ENCODE measurements at regions not wholly inside any gene's neighbourhood (a gene's known extent, or its start where the extent isn't known, plus 50 kb on each side); places are given as distances from the start of the nearest gene placed in this dataset.

GRCh38 chr13:82439159-82439904, 1442.9 kb downstream of the SLITRK1 start (continued):
- TF ChIP-seq, protein P1, sequence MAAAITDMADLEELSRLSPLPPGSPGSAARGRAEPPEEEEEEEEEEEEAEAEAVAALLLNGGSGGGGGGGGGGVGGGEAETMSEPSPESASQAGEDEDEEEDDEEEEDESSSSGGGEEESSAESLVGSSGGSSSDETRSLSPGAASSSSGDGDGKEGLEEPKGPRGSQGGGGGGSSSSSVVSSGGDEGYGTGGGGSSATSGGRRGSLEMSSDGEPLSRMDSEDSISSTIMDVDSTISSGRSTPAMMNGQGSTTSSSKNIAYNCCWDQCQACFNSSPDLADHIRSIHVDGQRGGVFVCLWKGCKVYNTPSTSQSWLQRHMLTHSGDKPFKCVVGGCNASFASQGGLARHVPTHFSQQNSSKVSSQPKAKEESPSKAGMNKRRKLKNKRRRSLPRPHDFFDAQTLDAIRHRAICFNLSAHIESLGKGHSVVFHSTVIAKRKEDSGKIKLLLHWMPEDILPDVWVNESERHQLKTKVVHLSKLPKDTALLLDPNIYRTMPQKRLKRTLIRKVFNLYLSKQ (tag by site-specific recombination; IDR thresholded peaks at IDR 0.05; ENCODE audit: borderline replicate concordance): no peak
- TF ChIP-seq ZNF292 (tag by site-specific recombination; IDR thresholded peaks at IDR 0.05; ENCODE audit: borderline replicate concordance, low read depth) (no peak), ZNF677 (tag by site-specific recombination; IDR thresholded peaks at IDR 0.05) (no peak), ZNF670 (tag by site-specific recombination; IDR thresholded peaks at IDR 0.05; ENCODE audit: low read depth) (no peak), ZNF571 (tag by site-specific recombination; IDR thresholded peaks at IDR 0.05) (no peak), ZNF350 (tag by site-specific recombination; IDR thresholded peaks at IDR 0.05) (no peak), ZNF585B (tag by site-specific recombination; IDR thresholded peaks at IDR 0.05) (no peak)
- TF ChIP-seq, protein P2, sequence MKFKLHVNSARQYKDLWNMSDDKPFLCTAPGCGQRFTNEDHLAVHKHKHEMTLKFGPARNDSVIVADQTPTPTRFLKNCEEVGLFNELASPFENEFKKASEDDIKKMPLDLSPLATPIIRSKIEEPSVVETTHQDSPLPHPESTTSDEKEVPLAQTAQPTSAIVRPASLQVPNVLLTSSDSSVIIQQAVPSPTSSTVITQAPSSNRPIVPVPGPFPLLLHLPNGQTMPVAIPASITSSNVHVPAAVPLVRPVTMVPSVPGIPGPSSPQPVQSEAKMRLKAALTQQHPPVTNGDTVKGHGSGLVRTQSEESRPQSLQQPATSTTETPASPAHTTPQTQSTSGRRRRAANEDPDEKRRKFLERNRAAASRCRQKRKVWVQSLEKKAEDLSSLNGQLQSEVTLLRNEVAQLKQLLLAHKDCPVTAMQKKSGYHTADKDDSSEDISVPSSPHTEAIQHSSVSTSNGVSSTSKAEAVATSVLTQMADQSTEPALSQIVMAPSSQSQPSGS (tag by site-specific recombination; IDR thresholded peaks at IDR 0.05; ENCODE audit: low read depth): no peak

DNA sequence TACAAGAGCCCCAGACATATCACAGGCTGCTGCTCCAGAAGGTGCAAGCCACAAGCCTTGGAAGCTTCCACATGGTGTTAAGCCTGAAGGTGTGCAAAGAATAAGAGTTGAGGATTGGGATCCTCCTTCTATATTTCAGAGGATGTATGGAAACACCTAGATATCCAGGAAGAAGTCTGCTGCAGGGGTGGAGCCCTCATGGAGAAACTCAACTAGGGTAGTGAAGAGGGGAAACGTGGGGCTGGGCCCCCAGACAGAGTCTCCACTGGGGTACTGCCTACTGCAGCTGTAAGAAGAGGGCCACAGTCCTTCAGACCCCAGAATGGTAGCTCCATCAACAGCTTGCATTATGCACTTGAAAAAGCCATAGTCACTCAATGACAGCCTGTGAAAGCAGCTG, 1444.0 kb downstream of the SLITRK1 start:
- Histone ChIP-seq H3K4me3 (ENCODE audit: low read depth, low read length) (no peak overlapping the region), H3K36me3 (ENCODE audit: control insufficient read depth in 2 of 2, insufficient read depth in 1 of 2, low read length in 2 of 2) (no peaks in the 10 kb centered on the region), H3K9me3 (ENCODE audit: control insufficient read depth, insufficient read depth, low read depth, low read length) (no peaks in the 10 kb centered on the region), H3K27ac (ENCODE audit: extremely low read depth, low read depth, low read length) (no peak overlapping the region), H3K4me1 (ENCODE audit: control insufficient read depth, insufficient read depth, low read length) (no peaks in the 10 kb centered on the region)
- POLR2A ChIA-PET: no interaction called here
- CTCF ChIA-PET: interaction anchor here (0.6 kb wide), 1 partner anchor 741 kb away, joined by 4 read pairs; no protein-coding TSS in a partner anchor
- TF ChIP-seq, protein P3, sequence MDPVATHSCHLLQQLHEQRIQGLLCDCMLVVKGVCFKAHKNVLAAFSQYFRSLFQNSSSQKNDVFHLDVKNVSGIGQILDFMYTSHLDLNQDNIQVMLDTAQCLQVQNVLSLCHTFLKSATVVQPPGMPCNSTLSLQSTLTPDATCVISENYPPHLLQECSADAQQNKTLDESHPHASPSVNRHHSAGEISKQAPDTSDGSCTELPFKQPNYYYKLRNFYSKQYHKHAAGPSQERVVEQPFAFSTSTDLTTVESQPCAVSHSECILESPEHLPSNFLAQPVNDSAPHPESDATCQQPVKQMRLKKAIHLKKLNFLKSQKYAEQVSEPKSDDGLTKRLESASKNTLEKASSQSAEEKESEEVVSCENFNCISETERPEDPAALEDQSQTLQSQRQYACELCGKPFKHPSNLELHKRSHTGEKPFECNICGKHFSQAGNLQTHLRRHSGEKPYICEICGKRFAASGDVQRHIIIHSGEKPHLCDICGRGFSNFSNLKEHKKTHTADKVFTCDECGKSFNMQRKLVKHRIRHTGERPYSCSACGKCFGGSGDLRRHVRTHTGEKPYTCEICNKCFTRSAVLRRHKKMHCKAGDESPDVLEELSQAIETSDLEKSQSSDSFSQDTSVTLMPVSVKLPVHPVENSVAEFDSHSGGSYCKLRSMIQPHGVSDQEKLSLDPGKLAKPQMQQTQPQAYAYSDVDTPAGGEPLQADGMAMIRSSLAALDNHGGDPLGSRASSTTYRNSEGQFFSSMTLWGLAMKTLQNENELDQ (tag by site-specific recombination; IDR thresholded peaks at IDR 0.05; ENCODE audit: low read depth): no peak
- peak; percentile 66 for TF ChIP-seq SETDB1 (IDR thresholded peaks at IDR 0.05; ENCODE audit: insufficient read length, low read length)
- TF ChIP-seq ZNF530 (tag by site-specific recombination; IDR thresholded peaks at IDR 0.05; ENCODE audit: low read depth): no peak
- TF ChIP-seq ZNF16 (tag by site-specific recombination; IDR thresholded peaks at IDR 0.05; ENCODE audit: low read depth): no peak
- TF ChIP-seq TRIM28 (IDR thresholded peaks at IDR 0.05; ENCODE audit: borderline replicate concordance, low read length): peak; percentile 97; the same call in 1 of the 2 replicates

DNA sequence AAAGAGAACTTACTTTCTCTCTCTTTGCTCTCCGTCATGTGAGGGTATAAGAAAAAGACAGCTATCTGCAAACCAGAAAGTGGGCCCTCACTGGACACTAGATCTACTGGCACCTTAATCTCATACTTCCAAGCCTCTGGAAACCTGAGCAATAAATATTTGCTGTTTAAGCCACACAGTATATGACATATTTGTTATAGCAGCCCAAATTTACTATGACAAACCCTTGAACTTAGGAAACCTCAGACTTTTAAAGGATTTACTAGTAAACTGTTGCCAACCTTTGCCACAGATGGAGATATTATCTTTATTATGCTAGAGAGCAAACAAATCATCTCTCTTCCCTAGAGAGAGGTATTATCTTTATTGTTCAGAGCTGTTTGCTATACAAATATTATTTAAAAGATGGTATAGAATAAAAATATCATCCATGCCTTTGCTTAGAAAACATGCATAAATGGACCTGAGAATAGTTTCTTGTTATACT, 1446.1 kb downstream of the SLITRK1 start:
- ChIA-PET POLR2A (no interaction called here), CTCF (no interaction called here)
- H3K9me3 ChIP-seq (ENCODE audit: control insufficient read depth, insufficient read depth, low read depth, low read length): no peaks in the 10 kb centered on the region
- H3K27ac ChIP-seq (ENCODE audit: extremely low read depth, low read depth, low read length): no peak overlapping the region
- TF ChIP-seq BCL11B (tag by site-specific recombination; IDR thresholded peaks at IDR 0.05; ENCODE audit: low read depth) (no peak), GLI2 (tag by site-specific recombination; IDR thresholded peaks at IDR 0.05; ENCODE audit: borderline replicate concordance, low read depth) (no peak), ZNF530 (tag by site-specific recombination; IDR thresholded peaks at IDR 0.05; ENCODE audit: low read depth) (no peak)
- TF ChIP-seq, protein P4, sequence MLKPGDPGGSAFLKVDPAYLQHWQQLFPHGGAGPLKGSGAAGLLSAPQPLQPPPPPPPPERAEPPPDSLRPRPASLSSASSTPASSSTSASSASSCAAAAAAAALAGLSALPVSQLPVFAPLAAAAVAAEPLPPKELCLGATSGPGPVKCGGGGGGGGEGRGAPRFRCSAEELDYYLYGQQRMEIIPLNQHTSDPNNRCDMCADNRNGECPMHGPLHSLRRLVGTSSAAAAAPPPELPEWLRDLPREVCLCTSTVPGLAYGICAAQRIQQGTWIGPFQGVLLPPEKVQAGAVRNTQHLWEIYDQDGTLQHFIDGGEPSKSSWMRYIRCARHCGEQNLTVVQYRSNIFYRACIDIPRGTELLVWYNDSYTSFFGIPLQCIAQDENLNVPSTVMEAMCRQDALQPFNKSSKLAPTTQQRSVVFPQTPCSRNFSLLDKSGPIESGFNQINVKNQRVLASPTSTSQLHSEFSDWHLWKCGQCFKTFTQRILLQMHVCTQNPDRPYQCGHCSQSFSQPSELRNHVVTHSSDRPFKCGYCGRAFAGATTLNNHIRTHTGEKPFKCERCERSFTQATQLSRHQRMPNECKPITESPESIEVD (tag by site-specific recombination; IDR thresholded peaks at IDR 0.05): no peak
- no peaks in the 10 kb centered on the region for H3K36me3 ChIP-seq (ENCODE audit: control insufficient read depth in 2 of 2, insufficient read depth in 1 of 2, low read length in 2 of 2)
- no peak overlapping the region for H3K4me3 ChIP-seq (ENCODE audit: low read depth, low read length)
- H3K4me1 ChIP-seq (ENCODE audit: control insufficient read depth, insufficient read depth, low read length): no peaks in the 10 kb centered on the region
